PC-3 (cell line): ENCODE measurements at regions not wholly inside any gene's neighbourhood (a gene's known extent, or its start where the extent isn't known, plus 50 kb on each side); places are given as distances from the start of the nearest gene placed in this dataset.

Source experiments
- ATAC-seq: fragments of 200-7000 bp; cut with Tn5 transposase; 2 replicates; pipeline ENCODE4 v1.9.1; 2020; ENCODE audit warnings: mild to moderate bottlenecking, moderate library complexity
- BruUV-seq: library from RNA; stranded (reverse); fragments of 400-500 nt; replicated peaks from 2 replicates; lab custom pipeline; 2021; lab: Mats Ljungman, UMichigan
- CTCF ChIA-PET: fragments of 300-600 bp; sonication (Branson Sonifier 250); formaldehyde crosslinking; loops from one replicate; lab custom pipeline; 2022; ENCODE audit warnings: antibody characterized with exemption; lab: Charles Lee
- POLR2A ChIA-PET: fragments of 300-600 bp; sonication (Branson Sonifier 250); formaldehyde crosslinking; loops from one replicate; lab custom pipeline; 2022; ENCODE audit warnings: antibody characterized with exemption; ENCODE audit not compliant: unreplicated experiment; lab: Charles Lee
- DNase-seq: peaks from one replicate; pipeline ENCODE4 v3.0.0-alpha.2; 2015
- H2AFZ ChIP-seq: fragments of 300-600 bp; sonication (generic); 2 replicates; pipeline ENCODE4 v1.6.0; 2016; ENCODE audit warnings: antibody characterized with exemption, low read length
- H3F3A ChIP-seq: fragments of 300-600 bp; sonication (generic); one replicate; pipeline ENCODE4 v1.6.0; 2017; ENCODE audit warnings: antibody characterized with exemption, low read length, control low read depth, mild to moderate bottlenecking; ENCODE audit not compliant: unreplicated experiment
- H3K27ac ChIP-seq: fragments of 300-600 bp; sonication (generic); 2 replicates; pipeline ENCODE4 v1.5.1; 2016; ENCODE audit warnings: mild to moderate bottlenecking, low read length
- H3K27me3 ChIP-seq: fragments of 300-600 bp; sonication (generic); 2 replicates; pipeline ENCODE4 v1.6.1; 2016; ENCODE audit warnings: low read length, mixed read lengths
- H3K36me3 ChIP-seq: fragments of 300-600 bp; sonication (generic); 2 replicates; pipeline ENCODE4 v1.6.1; 2016; ENCODE audit warnings: low read depth, mixed run types, low read length, mixed read lengths
- H3K4me1 ChIP-seq: fragments of 300-600 bp; sonication (generic); 2 replicates; pipeline ENCODE4 v1.5.1; 2016; ENCODE audit warnings: low read length; ENCODE audit not compliant: insufficient read depth
- H3K4me2 ChIP-seq: fragments of 300-600 bp; sonication (generic); 2 replicates; pipeline ENCODE4 v1.6.0; 2016; ENCODE audit warnings: low read length
- H3K4me3 ChIP-seq: fragments of 300-600 bp; sonication (generic); 2 replicates; pipeline ENCODE4 v1.5.1; 2016; ENCODE audit warnings: mild to moderate bottlenecking, low read length, mixed read lengths
- H3K79me2 ChIP-seq: fragments of 300-600 bp; sonication (generic); 2 replicates; pipeline ENCODE4 v1.6.1; 2017; ENCODE audit warnings: low read length, mixed read lengths
- H3K9ac ChIP-seq: fragments of 300-600 bp; sonication (generic); 2 replicates; pipeline ENCODE4 v1.6.0; 2016; ENCODE audit warnings: mild to moderate bottlenecking, low read length
- H3K9me2 ChIP-seq: fragments of 300-600 bp; sonication (generic); replicated peaks from 2 replicates; pipeline ENCODE4 v1.6.1; 2016; ENCODE audit warnings: mixed run types, low read length, mixed read lengths
- H3K9me3 ChIP-seq: fragments of 300-600 bp; sonication (generic); 2 replicates; pipeline ENCODE4 v1.6.1; 2016; ENCODE audit warnings: low read length, mixed read lengths
- H4K20me1 ChIP-seq: fragments of 300-600 bp; sonication (generic); 2 replicates; pipeline ENCODE4 v1.6.1; 2016; ENCODE audit warnings: low read length, mixed read lengths
- EZH2 ChIP-seq: fragments of 300-600 bp; sonication (generic); IDR thresholded peaks from one replicate; pipeline ENCODE4 v1.6.1; 2017; ENCODE audit warnings: antibody characterized with exemption, mild to moderate bottlenecking, low read length; ENCODE audit not compliant: unreplicated experiment
- EZH2phosphoT487 ChIP-seq: fragments of 300-600 bp; sonication (generic); IDR thresholded peaks from 2 replicates; pipeline ENCODE4 v1.6.1; 2018; ENCODE audit warnings: mild to moderate bottlenecking, antibody characterized with exemption, low read length, borderline replicate concordance
- intact Hi-C: fragments of 100-400 bp; cut with micrococcal nuclease; formaldehyde crosslinking; loops from 2 replicates; pipeline ENCODE4 v1.9.0; 2023
- TF ChIP-seq, protein P1 (sequence below): fragments of 300-600 bp; sonication (generic); conservative IDR thresholded peaks from 2 replicates; pipeline ENCODE4 v1.5.1; 2017; ENCODE audit warnings: antibody characterized with exemption, low read depth, mild to moderate bottlenecking, low read length

DNA sequence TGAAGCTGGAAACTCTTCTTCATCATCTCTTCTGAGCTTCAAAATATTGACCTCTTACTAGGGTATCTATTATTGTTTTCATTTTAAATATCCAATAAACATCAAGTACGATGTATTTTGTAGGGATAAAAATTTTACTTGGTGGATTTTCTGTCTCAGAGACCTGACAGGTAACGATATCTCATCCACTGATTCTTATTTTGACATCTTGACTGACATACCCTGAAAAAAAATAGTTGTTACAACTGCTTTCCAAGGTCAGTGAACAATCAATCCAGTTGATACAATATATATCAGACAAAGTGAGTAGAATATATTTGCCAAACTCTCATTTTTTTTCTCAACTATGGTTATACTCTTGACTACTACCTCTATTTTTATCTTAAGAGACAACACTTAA lies 963.7 kb upstream of the CDH2 start:
- Histone ChIP-seq H2AFZ (no peak overlapping the region), H3K27ac (no peak overlapping the region), H3K4me3 (no peak overlapping the region), H3K4me2 (no peak overlapping the region), H3K9me2 (no peaks in the 10 kb centered on the region), H3K27me3 (no peaks in the 10 kb centered on the region), H3K36me3 (no peaks in the 10 kb centered on the region), H4K20me1 (no peaks in the 10 kb centered on the region), H3K4me1 (no peaks in the 10 kb centered on the region), H3K79me2 (no peaks in the 10 kb centered on the region), H3F3A (no peaks in the 10 kb centered on the region), H3K9me3 (no peaks in the 10 kb centered on the region), H3K9ac (no peak overlapping the region)
- ChIA-PET POLR2A (no interaction called here), CTCF (no interaction called here)
- ATAC-seq (no peak), DNase-seq (no peak)
- TF ChIP-seq EZH2 (no peak), EZH2phosphoT487 (no peak)
- TF ChIP-seq, protein P1, sequence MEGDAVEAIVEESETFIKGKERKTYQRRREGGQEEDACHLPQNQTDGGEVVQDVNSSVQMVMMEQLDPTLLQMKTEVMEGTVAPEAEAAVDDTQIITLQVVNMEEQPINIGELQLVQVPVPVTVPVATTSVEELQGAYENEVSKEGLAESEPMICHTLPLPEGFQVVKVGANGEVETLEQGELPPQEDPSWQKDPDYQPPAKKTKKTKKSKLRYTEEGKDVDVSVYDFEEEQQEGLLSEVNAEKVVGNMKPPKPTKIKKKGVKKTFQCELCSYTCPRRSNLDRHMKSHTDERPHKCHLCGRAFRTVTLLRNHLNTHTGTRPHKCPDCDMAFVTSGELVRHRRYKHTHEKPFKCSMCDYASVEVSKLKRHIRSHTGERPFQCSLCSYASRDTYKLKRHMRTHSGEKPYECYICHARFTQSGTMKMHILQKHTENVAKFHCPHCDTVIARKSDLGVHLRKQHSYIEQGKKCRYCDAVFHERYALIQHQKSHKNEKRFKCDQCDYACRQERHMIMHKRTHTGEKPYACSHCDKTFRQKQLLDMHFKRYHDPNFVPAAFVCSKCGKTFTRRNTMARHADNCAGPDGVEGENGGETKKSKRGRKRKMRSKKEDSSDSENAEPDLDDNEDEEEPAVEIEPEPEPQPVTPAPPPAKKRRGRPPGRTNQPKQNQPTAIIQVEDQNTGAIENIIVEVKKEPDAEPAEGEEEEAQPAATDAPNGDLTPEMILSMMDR: no peak
- intact Hi-C loops: no loop called here
- BruUV-seq: no TSS peak

- no peaks in the 10 kb centered on the region for H3K36me3 ChIP-seq
- BruUV-seq: no TSS peak
- no peak overlapping the region for H3K9ac ChIP-seq
- CTCF ChIA-PET: no interaction called here
- DNase-seq (no peak), ATAC-seq (no peak)
- no peak overlapping the region for H3K4me3 ChIP-seq
- no peaks in the 10 kb centered on the region for H3F3A ChIP-seq
- H3K79me2 ChIP-seq: no peaks in the 10 kb centered on the region
- H3K27ac ChIP-seq: no peak overlapping the region
- H3K4me1 ChIP-seq: no peaks in the 10 kb centered on the region
- POLR2A ChIA-PET: no interaction called here
- H3K9me3 ChIP-seq: no peaks in the 10 kb centered on the region
- TF ChIP-seq EZH2phosphoT487 (no peak), EZH2 (no peak)
- TF ChIP-seq, protein P1: no peak
- no peaks in the 10 kb centered on the region for H4K20me1 ChIP-seq
- H2AFZ ChIP-seq: no peak overlapping the region
- H3K9me2 ChIP-seq: no peaks in the 10 kb centered on the region
- no peak overlapping the region for H3K4me2 ChIP-seq
- intact Hi-C loops: no loop called here
- no peaks in the 10 kb centered on the region for H3K27me3 ChIP-seq
Measured at GRCh38 chr18:29137773-29138495, 961.0 kb upstream of the CDH2 start.
